Kasumi-1 (cell line): ENCODE measurements at regions not wholly inside any gene's neighbourhood (a gene's known extent, or its start where the extent isn't known, plus 50 kb on each side); places are given as distances from the start of the nearest gene placed in this dataset.
"Not testable (repeated sequence)": the region's sequence is repeated elsewhere in the genome, so short reads cannot be mapped to it uniquely, and the experiment has no call there.

Source experiments
- DNase-seq, 2 experiments: peaks; one replicate each; lab custom pipeline; 2025; lab: John Stamatoyannopoulos, UW

GRCh38 chr9:21533597-21533996 is 51.5 kb upstream of the IFNE start:
- DNase-seq: no peak

DNA sequence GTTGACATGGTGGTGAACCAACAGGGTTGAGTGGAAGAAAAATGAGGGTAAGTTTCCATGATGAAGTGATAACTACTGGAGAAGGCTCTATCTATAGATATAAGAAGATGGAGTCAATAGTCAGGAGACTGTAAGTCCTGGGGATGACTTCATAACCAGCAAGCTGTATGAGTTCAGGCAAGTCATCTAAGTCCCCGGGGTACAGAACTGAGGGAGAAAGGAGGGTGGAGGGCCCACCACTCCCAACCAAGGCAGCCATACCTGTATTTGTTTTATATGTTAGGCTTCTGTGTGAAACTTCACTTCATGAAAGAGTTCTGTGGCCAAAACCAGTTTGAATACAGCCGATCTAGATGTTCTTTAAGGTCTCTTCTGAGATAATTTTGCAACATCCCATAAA is 53.3 kb upstream of the IFNE start:
- no peak for DNase-seq

GRCh38 chr9:21542787-21543186 is 60.7 kb upstream of the IFNE start:
- no peak for DNase-seq

- no peak for DNase-seq
These were observed 61.1 kb upstream of the IFNE start for GRCh38 chr9:21543187-21543586.

GRCh38 chr9:21543816-21544215 is 61.7 kb upstream of the IFNE start:
- DNase-seq: not testable (repeated sequence)

DNA sequence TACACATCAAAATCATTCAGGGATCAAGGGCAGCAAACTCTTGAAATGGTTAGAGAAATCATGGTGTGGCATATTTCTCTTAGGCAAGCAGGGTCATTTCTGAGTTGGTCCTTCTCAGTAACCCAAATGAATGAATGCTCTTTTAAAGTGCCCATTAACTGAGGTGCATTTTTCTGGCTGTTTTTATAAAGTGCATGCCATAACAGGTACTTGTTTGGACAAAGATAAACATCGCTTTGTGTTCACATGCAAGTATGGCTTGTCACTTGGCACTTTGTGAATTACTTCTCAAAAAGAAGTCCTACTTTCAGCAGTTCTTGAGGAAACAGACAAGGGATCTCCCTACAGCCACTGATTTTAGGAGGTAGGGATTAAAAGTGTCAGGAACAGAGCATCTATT is 64.8 kb upstream of the IFNE start:
- DNase-seq: no peak

- DNase-seq: no peak
These were observed 67.2 kb upstream of the IFNE start for GRCh38 chr9:21549251-21549765.

DNA sequence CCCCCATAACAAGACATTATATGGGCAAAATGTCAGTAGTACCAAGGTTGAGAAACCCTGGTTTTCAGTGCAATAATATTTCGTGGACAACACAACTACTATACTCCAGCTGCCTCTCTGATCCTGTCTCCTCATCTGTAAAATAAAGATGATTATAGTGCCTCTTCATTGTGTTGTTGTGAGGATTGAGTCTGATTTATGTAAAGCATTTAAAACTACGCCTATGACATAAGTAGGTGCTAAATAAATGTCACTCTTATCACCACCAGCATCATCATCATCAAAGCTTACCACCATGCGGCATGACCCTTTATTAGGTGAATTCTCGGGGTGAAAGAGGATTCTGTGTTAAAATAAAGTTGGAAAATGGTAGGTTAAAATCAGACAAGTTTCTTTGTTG is 67.8 kb upstream of the IFNE start:
- no peak for DNase-seq

DNA sequence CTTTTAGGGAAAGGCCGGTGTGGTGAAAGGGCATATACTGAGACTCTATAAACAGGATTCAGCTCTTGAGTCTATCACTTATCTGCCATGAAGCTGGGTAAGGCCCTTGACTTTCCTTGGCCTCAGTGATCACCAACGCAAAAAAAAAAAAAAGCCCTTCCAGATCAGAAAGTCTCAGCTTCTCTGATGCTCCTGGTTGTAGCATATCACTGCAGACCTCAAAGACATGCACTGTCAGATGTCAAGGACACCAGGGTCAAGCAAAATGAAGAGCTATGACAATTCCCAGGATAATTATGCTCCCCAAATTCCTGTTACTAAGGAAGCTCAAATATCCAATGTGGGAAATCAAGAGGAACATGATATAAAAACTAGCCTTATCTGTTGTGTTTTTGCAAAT is 68.3 kb upstream of the IFNE start:
- DNase-seq: no peak

DNA sequence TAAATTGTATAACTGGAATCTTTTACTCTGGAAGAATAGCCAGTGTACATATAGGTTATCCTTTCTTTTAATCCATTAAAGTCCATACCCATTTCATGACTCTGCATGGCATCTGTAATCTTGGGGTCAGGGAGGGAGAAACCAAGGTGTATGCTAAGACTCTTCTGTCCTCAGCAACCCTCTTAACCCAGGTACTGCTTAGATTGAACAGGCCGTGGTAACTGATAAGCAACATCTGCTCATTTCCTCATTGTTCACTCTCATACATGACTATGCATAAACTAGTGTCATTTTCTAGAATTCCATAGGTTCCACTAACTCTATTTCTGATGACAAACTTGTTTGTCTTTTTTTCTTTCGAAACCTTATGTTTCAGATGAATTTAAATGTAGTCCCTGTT is 69.3 kb upstream of the IFNE start:
- no peak for DNase-seq

GRCh38 chr9:21552244-21553170 is 70.4 kb upstream of the IFNE start:
- no peak for DNase-seq

DNA sequence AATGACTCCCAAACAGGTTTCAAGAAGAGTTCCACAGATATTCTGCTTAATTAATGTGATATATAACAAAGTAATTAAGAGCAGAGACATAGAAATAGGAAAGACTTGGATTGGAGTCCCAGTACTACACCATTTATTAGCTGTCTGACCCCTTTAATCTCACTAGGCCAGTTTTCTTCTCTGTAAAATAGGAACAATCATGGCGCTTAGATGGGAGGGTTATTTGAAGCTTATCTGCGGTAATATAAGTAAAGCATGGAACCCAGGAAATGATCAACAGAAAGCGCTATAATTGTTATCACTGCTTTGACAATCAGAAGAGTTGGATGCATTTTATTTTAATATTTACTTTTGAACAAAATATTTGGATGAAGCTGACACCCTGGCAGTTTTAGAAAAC is 71.3 kb upstream of the IFNE start:
- no peak for DNase-seq

DNA sequence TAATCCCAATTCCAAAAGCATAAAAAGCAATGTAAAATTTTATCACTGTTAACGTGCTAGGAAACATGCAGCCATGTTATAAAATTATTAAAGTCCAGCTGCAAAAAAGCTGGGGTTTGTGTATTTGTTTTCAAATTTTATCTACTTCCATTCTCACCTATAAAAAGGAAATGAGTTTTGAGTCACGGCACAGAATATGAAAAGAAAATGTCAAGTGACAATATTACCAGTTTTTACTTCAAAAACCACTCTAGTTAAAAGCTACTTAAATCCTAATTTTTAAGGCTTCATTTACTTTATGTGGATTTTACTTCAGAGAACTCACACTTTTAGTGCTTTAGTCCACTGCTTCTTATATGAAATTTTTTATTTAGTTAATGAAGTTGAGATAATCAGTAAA is 72.7 kb upstream of the IFNE start:
- no peak for DNase-seq

DNA sequence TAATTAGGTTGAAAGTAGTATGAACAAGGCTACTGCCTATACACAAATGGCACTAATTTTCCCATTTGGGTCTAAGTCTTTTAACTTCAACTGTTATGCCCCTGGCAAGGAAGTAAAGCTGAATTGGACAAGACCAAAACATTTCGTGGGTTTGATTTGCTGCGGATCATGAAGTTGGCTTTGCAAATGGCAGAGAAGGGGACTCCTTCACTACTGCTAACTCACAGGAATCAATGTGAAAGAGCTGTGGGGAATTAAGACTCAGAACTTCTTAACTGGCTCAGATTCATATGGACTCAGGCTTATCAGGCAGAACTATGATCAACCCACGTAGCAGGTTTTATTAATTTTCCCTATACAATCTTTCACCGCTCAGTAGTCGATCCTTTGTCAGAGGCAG is 73.8 kb upstream of the IFNE start:
- no peak for DNase-seq

DNA sequence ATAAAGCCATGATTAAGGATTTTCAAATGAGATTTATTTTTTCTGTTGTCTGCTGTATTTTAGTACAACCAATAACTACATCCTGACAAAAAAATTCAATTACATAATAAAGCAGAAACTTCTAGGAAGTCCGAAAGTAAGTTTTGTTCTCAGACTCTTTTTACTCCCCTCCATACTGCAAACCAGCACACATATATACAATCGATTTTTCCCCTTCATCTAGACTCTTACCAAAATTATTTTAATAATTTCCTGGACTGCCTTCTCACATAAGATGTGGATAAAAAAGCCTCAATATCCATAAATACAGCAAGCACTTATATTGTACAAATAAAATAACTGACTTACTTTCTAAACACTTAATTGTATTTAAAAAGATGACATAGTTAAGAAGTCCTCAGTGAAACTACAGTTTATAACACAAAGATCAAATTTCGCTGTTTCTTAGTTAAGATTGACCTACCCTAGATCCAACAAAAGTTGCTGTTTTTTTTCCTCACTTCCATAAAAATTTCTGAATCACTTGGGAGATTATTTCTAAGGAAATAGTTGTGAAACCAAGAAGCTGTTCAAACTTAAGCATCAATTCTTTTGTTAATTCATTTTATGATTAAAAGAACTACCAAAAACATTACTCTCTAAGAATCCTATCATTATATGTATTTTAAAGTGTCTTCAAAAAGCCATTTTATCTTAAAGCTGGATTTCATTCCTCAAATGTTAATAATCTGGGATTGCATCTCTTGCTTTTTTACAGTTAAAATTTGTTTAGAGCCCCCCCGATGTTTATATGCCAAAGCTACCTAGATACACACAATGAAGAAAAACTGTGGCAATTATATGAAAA is 74.7 kb upstream of the IFNE start:
- no peak for DNase-seq

DNA sequence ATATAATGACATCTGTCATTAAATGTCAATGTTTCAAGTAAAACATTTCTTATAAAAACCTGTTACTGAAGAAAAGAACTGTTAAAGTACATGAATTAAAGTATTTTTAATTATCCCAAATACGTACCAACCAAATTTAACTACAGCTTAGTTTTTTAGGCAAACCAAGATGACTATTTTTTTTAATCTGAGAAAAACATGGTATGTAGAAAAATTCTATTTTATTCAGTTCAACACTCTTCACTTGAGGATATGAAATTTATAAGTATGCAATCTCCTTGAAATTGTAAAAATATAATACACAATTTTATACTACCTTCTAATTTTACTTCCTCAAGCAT is 75.3 kb upstream of the IFNE start:
- no peak for DNase-seq

DNA sequence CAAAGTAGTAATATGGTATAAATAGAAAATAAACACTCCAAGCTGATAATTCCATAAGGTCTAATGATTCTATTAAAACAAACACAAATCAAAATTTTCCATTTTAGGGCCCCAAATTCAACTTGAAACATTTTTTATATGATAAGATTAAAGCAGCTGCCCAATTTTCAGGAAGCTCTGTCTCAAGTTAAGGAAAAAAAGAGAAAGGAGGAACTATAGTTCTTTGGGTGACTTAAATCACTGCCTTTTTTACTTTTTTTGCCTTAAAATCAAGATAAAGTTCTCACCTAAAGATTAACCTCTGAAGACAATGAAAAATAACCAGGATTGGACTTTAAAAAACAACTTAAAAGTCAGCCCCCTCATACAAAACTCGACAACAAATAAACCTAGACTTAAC is 76.0 kb upstream of the IFNE start:
- DNase-seq: no peak

DNA sequence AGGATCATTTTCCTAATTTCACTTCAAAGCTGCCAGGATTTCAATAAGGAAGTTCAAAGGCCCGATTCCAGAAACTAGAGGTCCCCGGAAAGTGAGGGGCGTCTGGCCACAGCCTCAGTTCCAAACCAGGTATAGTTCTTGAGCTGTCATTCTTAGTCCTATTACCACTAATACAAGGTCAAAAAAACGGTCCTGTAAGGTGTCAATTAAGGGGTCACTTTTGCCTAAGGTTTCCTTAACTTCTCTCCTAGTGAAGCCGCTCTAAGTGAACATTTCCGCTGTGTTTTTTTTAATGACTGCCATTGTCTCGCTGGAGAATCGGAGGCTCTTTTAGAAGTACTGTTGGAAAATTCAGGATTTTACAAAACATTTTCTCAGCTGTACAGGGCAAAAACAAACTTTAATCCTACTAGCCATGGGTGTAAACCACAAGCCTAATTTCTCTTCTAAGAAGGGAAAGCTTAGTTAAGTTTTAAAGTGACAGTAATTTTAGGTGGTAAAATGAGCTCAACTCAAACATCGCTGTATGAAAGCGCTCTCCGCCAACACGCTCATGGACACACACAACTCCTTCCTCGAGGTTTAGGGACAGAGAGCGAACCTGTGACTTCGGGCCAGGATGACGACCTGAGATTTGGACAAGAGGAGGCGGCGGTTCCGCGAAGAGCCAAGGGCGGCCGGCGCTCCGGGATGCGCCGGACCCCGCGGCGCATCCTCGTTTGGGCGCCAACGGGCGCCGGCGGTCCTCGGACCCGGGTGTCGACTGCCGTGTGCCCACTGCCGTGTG is 76.7 kb upstream of the IFNE start:
- no peak for DNase-seq

- DNase-seq: no peak
These were observed 77.5 kb upstream of the IFNE start for GRCh38 chr9:21559402-21560280.

GRCh38 chr9:21560281-21560745 is 78.2 kb upstream of the IFNE start:
- no peak for DNase-seq

DNA sequence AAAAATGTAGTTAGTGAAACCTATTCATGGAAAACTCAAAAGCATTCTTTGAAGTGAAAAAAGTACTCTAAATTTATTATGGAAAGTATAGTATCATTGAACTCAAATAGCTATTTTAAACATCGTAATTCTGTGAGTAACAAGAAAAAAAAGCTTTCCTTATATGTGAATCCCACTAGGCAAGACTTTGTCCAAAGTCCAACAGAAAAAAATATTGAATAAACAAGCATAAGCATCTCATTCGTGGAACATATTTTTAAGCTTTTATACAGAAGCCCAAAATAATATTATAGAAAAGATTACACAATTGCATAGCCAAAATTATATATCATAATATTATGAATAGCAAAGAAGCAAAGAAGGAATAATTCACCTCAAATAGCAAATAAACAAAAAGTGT is 79.4 kb upstream of the IFNE start:
- DNase-seq: no peak
